ENCODE measurements at regions not wholly inside any gene's neighbourhood (a gene's known extent, or its start where the extent isn't known, plus 50 kb on each side); places are given as distances from the start of the nearest gene placed in this dataset.

DNA sequence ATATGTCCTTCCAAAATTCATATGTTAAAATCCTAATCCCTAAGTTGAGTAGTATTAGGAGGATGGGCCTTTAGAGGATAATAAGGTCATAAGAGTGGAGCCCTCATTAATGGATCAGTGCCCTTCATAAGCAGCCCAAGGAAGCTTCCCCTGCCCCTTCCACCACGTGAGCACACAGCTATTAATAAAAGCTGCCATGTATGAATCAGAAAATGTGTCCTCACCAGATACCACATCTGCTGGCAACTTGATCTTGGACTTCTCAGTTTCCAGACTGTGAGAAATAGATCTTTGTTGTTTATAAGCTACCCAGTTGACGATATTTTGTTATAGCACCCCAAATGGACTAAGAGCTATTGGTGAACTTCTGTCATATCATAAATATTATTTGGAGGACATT is 207.7 kb upstream of the HDDC2 start:
- no peaks in the 10 kb centered on the region for H3K9me3 ChIP-seq (ENCODE audit: control insufficient read depth in 2 of 2, low read length in 2 of 2)
- H3K9ac ChIP-seq (ENCODE audit: low read depth in 1 of 2, low read length in 2 of 2): no peak overlapping the region
- H3K4me1 ChIP-seq (ENCODE audit: control insufficient read depth in 2 of 2, insufficient read depth in 2 of 2, low read length in 2 of 2): no peaks in the 10 kb centered on the region
- no peak overlapping the region for H3K4me3 ChIP-seq (ENCODE audit: low read length in 2 of 2)
- no peaks in the 10 kb centered on the region for H3K36me3 ChIP-seq (ENCODE audit: control insufficient read depth in 2 of 2, insufficient read depth in 2 of 2, low read length in 2 of 2)
- H3K27ac ChIP-seq (ENCODE audit: low read depth in 2 of 2, low read length in 2 of 2): no peak overlapping the region
- no peaks in the 10 kb centered on the region for H3K27me3 ChIP-seq (ENCODE audit: control insufficient read depth in 2 of 2, insufficient read depth in 2 of 2, low read length in 2 of 2)

DNA sequence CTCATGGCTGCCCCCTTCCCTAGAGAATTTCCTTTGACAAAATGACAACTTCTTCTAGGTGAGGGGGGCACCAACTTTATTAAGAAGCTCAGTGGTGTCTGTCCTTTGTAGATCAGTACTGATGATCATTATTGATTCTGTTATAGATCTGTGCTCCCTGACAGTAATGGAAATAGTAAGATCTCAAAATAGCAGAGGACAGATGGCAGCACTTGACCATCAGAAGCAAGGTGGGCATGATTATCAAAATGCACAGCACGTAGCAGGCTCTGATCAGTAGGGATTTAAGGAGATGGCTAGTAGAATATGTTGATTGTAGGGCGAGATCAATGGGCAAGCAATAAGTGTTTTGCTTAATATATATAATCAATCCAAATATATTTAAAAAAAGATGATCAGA is 208.6 kb upstream of the HDDC2 start:
- H3K9me3 ChIP-seq (ENCODE audit: control insufficient read depth in 2 of 2, low read length in 2 of 2): no peaks in the 10 kb centered on the region
- no peak overlapping the region for H3K9ac ChIP-seq (ENCODE audit: low read depth in 1 of 2, low read length in 2 of 2)

DNA sequence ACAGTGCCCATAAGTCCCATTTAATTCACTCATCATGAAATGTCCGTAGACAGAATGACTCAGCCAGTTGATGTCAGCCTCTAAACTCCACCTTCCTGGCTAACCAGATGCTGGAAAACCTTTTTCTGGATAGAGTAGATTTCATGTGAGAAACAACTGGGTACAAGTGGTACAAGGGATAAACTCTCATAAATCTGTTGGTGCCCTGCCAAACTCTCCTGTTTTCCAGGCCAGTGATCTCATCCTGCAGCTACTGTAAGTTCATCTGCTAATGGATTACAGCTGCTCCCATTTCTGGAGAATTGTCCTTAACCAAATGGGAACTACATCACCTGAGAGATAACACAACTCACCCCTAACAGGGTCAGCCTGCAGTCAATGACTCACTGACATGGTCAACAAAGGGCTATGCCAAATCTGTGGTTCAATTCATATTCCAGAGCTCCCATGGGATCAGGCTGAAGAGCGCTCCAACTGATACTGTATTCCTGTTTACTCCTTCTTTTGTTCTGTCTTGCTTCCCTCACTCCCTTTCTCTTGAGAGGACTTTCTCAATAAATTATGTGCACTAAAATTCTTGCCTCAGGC is 210.1 kb upstream of the HDDC2 start:
- no peak overlapping the region for H3K27ac ChIP-seq (ENCODE audit: low read depth in 2 of 2, low read length in 2 of 2)
- no peaks in the 10 kb centered on the region for H3K9me3 ChIP-seq (ENCODE audit: control insufficient read depth in 2 of 2, low read length in 2 of 2)
- H3K4me3 ChIP-seq (ENCODE audit: low read length in 2 of 2): no peak overlapping the region
- no peaks in the 10 kb centered on the region for H3K36me3 ChIP-seq (ENCODE audit: control insufficient read depth in 2 of 2, insufficient read depth in 2 of 2, low read length in 2 of 2)
- H3K9ac ChIP-seq (ENCODE audit: low read depth in 1 of 2, low read length in 2 of 2): no peak overlapping the region
- H3K4me1 ChIP-seq (ENCODE audit: control insufficient read depth in 2 of 2, insufficient read depth in 2 of 2, low read length in 2 of 2): no peaks in the 10 kb centered on the region
- H3K27me3 ChIP-seq (ENCODE audit: control insufficient read depth in 2 of 2, insufficient read depth in 2 of 2, low read length in 2 of 2): no peaks in the 10 kb centered on the region

More for the DNA sequence above, 208.6 kb upstream of the HDDC2 start:
- H3K36me3 ChIP-seq (ENCODE audit: control insufficient read depth in 2 of 2, insufficient read depth in 2 of 2, low read length in 2 of 2): no peaks in the 10 kb centered on the region
- no peaks in the 10 kb centered on the region for H3K27me3 ChIP-seq (ENCODE audit: control insufficient read depth in 2 of 2, insufficient read depth in 2 of 2, low read length in 2 of 2)
- no peaks in the 10 kb centered on the region for H3K4me1 ChIP-seq (ENCODE audit: control insufficient read depth in 2 of 2, insufficient read depth in 2 of 2, low read length in 2 of 2)
- no peak overlapping the region for H3K4me3 ChIP-seq (ENCODE audit: low read length in 2 of 2)
- H3K27ac ChIP-seq (ENCODE audit: low read depth in 2 of 2, low read length in 2 of 2): no peak overlapping the region

DNA sequence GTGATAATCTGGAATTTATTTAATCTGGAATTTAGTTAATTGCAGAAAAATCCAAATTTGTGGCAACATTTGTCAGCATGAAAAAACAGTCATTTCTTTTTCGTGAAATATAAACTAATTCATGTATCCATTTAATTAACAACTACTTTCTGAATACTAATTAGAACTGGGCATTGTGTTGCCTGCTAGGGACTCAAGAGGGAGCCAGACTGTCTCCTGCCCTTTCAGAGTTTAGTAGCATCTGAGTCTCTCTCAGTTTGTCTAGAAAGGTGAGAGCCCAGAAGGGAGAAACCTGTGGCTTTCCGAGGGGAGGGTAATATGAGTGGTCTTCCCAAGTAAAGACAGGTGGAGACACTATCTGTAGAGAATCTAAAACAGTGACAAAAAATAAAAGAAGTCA is 210.9 kb upstream of the HDDC2 start:
- Histone ChIP-seq H3K27me3 (ENCODE audit: control insufficient read depth in 2 of 2, insufficient read depth in 2 of 2, low read length in 2 of 2) (no peaks in the 10 kb centered on the region), H3K4me3 (ENCODE audit: low read length in 2 of 2) (no peak overlapping the region), H3K9ac (ENCODE audit: low read depth in 1 of 2, low read length in 2 of 2) (no peak overlapping the region), H3K36me3 (ENCODE audit: control insufficient read depth in 2 of 2, insufficient read depth in 2 of 2, low read length in 2 of 2) (no peaks in the 10 kb centered on the region), H3K4me1 (ENCODE audit: control insufficient read depth in 2 of 2, insufficient read depth in 2 of 2, low read length in 2 of 2) (no peaks in the 10 kb centered on the region), H3K9me3 (ENCODE audit: control insufficient read depth in 2 of 2, low read length in 2 of 2) (no peaks in the 10 kb centered on the region), H3K27ac (ENCODE audit: low read depth in 2 of 2, low read length in 2 of 2) (no peak overlapping the region)

DNA sequence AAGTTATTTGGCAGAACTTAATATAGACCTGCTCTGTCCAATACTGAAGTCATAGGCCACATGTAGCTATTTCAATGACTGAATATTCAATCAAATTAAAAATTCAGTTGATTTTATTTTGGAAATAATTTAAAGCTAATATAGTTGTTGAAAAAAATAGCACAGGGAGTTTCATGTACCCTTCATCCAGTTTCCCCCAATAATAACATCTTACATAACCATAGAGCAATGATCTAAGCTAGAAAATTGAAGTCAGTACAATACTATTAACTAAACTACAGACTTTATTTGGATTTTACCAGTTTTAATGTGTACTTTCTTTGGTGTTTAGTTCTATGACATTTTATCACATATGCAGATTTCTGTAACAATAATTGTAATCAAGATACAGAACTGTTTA is 212.2 kb upstream of the HDDC2 start:
- H3K27me3 ChIP-seq (ENCODE audit: control insufficient read depth in 2 of 2, insufficient read depth in 2 of 2, low read length in 2 of 2): no peaks in the 10 kb centered on the region
- H3K9ac ChIP-seq (ENCODE audit: low read depth in 1 of 2, low read length in 2 of 2): no peak overlapping the region
- H3K9me3 ChIP-seq (ENCODE audit: control insufficient read depth in 2 of 2, low read length in 2 of 2): no peaks in the 10 kb centered on the region
- H3K27ac ChIP-seq (ENCODE audit: low read depth in 2 of 2, low read length in 2 of 2): no peak overlapping the region
- H3K4me3 ChIP-seq (ENCODE audit: low read length in 2 of 2): no peak overlapping the region
- H3K36me3 ChIP-seq (ENCODE audit: control insufficient read depth in 2 of 2, insufficient read depth in 2 of 2, low read length in 2 of 2): no peaks in the 10 kb centered on the region
- H3K4me1 ChIP-seq (ENCODE audit: control insufficient read depth in 2 of 2, insufficient read depth in 2 of 2, low read length in 2 of 2): no peaks in the 10 kb centered on the region

DNA sequence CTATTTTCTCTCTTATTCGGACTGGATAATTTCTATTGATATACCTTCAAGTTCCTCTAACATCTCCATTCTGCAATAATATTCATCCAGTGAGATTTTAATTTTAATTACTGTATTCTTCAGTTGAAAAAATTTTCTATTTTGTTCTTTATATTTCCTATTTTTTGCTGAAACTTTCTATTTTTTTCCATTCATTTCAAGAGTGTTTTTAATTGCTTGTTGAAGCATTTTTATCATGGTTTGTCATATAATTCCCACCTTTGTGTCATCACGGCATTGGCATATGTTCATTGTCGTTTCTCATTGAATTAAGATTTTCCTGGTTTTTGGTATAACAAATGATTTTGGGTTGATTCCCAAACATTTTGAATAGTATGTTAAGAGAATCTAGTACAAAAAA is 214.9 kb upstream of the HDDC2 start:
- Histone ChIP-seq H3K4me1 (ENCODE audit: control insufficient read depth in 2 of 2, insufficient read depth in 2 of 2, low read length in 2 of 2) (no peaks in the 10 kb centered on the region), H3K36me3 (ENCODE audit: control insufficient read depth in 2 of 2, insufficient read depth in 2 of 2, low read length in 2 of 2) (no peaks in the 10 kb centered on the region), H3K27ac (ENCODE audit: low read depth in 2 of 2, low read length in 2 of 2) (no peak overlapping the region), H3K9ac (ENCODE audit: low read depth in 1 of 2, low read length in 2 of 2) (no peak overlapping the region), H3K9me3 (ENCODE audit: control insufficient read depth in 2 of 2, low read length in 2 of 2) (no peaks in the 10 kb centered on the region), H3K27me3 (ENCODE audit: control insufficient read depth in 2 of 2, insufficient read depth in 2 of 2, low read length in 2 of 2) (no peaks in the 10 kb centered on the region), H3K4me3 (ENCODE audit: low read length in 2 of 2) (no peak overlapping the region)

DNA sequence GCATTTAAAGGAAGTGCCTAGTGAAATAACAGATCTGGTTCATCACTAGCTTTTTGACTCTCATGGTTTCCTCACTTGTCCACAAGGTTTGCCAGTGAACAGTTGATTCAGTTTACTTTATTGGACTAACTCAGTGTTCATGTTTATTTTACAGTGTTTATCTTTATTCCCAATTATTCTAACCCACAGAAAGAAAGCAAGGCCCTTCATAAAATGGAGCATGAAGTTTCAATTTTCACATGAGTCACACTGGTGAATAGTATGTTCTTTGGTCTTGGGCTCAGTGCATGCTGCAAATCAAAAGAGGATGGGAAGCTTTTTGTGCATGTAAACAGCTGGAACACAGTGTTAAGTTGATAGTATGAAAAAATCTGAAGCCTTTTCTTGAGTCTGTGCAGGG is 217.6 kb upstream of the HDDC2 start:
- Histone ChIP-seq H3K9me3 (ENCODE audit: control insufficient read depth in 2 of 2, low read length in 2 of 2) (no peaks in the 10 kb centered on the region), H3K4me3 (ENCODE audit: low read length in 2 of 2) (no peak overlapping the region), H3K27me3 (ENCODE audit: control insufficient read depth in 2 of 2, insufficient read depth in 2 of 2, low read length in 2 of 2) (no peaks in the 10 kb centered on the region), H3K9ac (ENCODE audit: low read depth in 1 of 2, low read length in 2 of 2) (no peak overlapping the region), H3K4me1 (ENCODE audit: control insufficient read depth in 2 of 2, insufficient read depth in 2 of 2, low read length in 2 of 2) (no peaks in the 10 kb centered on the region), H3K36me3 (ENCODE audit: control insufficient read depth in 2 of 2, insufficient read depth in 2 of 2, low read length in 2 of 2) (no peaks in the 10 kb centered on the region), H3K27ac (ENCODE audit: low read depth in 2 of 2, low read length in 2 of 2) (no peak overlapping the region)

DNA sequence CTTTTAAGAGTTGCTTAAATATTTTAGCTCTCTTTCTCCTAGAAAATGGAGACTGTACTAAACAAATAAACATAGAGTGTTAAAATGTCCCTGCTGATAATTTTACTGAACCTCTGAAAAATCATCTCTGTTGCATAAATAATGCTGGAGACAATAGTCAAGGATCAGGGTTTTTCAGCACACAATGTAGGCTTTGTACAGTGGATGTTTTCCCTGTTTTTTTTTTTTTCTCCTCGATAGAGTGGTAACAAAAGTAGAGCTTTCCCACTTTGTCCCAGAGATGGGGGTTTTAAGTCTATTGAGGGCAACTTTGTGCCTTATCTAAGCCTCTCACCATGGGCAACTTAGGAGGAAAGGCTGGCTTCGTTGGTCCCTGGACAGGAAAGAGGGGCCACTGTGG is 222.6 kb upstream of the HDDC2 start:
- Histone ChIP-seq H3K27me3 (ENCODE audit: control insufficient read depth in 2 of 2, insufficient read depth in 2 of 2, low read length in 2 of 2) (peaks cover 0 to 2% of the 10 kb centered on the region in 2 donors), H3K4me3 (ENCODE audit: low read length in 2 of 2) (no peak overlapping the region), H3K9me3 (ENCODE audit: control insufficient read depth in 2 of 2, low read length in 2 of 2) (no peaks in the 10 kb centered on the region), H3K9ac (ENCODE audit: low read depth in 1 of 2, low read length in 2 of 2) (no peak overlapping the region), H3K36me3 (ENCODE audit: control insufficient read depth in 2 of 2, insufficient read depth in 2 of 2, low read length in 2 of 2) (no peaks in the 10 kb centered on the region), H3K27ac (ENCODE audit: low read depth in 2 of 2, low read length in 2 of 2) (no peak overlapping the region), H3K4me1 (ENCODE audit: control insufficient read depth in 2 of 2, insufficient read depth in 2 of 2, low read length in 2 of 2) (no peaks in the 10 kb centered on the region)

DNA sequence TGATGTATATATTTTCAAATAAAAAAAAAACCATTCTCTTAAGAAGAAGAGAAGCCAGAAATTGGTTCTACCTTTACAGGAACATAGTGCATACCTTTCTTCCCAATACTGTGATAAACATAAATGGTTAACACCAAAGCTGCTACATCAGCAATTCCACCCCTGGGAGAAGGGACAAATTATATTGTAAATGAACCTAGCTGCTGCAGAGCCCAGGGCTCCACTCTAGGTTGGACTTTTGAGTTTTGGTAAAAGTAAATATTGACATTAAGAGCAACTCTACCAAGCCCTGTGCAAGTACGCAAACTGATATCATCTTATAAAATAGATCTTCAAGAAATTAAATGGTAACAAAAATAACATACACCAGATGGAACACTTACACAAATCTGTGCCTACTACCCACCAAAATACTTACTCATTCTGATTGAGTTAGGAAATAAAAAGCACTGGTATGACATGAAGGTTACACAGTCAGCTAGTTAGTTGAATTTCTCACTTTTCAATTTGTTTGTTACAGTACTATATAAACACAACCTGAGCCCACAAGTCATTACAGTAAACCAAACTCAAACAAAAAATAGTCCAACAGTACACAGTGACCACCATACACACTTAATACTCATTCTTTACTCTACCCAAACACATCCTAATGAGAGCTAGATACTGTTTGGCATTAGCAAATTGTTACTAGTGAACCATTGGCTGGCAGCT is 223.3 kb upstream of the HEY2 start:
- H3K9ac ChIP-seq (ENCODE audit: low read depth in 1 of 2, low read length in 2 of 2): no peak overlapping the region
- H3K4me1 ChIP-seq (ENCODE audit: control insufficient read depth in 2 of 2, insufficient read depth in 2 of 2, low read length in 2 of 2): no peaks in the 10 kb centered on the region
- no peaks in the 10 kb centered on the region for H3K9me3 ChIP-seq (ENCODE audit: control insufficient read depth in 2 of 2, low read length in 2 of 2)
- H3K27ac ChIP-seq (ENCODE audit: low read depth in 2 of 2, low read length in 2 of 2): no peak overlapping the region
- H3K27me3 ChIP-seq (ENCODE audit: control insufficient read depth in 2 of 2, insufficient read depth in 2 of 2, low read length in 2 of 2): peaks cover 0 to 2% of the 10 kb centered on the region in 2 donors
- no peaks in the 10 kb centered on the region for H3K36me3 ChIP-seq (ENCODE audit: control insufficient read depth in 2 of 2, insufficient read depth in 2 of 2, low read length in 2 of 2)
- no peak overlapping the region for H3K4me3 ChIP-seq (ENCODE audit: low read length in 2 of 2)

DNA sequence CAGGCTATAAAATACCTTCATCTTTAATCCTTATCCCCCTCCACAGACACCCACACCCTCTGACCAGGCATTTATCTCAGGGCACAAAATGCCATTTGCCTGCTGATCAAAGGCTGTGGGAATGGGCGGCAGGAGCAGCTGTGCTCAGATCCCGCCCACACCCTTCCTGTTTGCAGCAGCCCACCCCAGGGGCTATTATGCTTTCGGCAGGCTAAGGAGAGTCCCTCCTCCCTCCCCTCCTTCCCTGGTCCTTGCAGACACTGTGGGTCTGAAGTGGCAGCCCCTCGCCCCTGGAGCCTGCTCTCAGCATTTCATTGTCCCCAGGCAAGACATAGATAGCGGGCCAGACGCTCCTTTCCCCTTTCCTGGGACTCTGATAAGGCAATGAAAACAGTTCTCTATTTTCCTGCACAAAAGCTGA is 220.8 kb upstream of the HEY2 start:
- Histone ChIP-seq H3K4me1 (ENCODE audit: control insufficient read depth in 2 of 2, insufficient read depth in 2 of 2, low read length in 2 of 2) (no peaks in the 10 kb centered on the region), H3K27me3 (ENCODE audit: control insufficient read depth in 2 of 2, insufficient read depth in 2 of 2, low read length in 2 of 2) (peaks cover 0 to 2% of the 10 kb centered on the region in 2 donors), H3K4me3 (ENCODE audit: low read length in 2 of 2) (no peak overlapping the region), H3K36me3 (ENCODE audit: control insufficient read depth in 2 of 2, insufficient read depth in 2 of 2, low read length in 2 of 2) (no peaks in the 10 kb centered on the region), H3K9me3 (ENCODE audit: control insufficient read depth in 2 of 2, low read length in 2 of 2) (no peaks in the 10 kb centered on the region), H3K9ac (ENCODE audit: low read depth in 1 of 2, low read length in 2 of 2) (no peak overlapping the region), H3K27ac (ENCODE audit: low read depth in 2 of 2, low read length in 2 of 2) (no peak overlapping the region)

All from mucosa of rectum (tissue), 2 donors.